HG02840 (cell line): ENCODE measurements at regions not wholly inside any gene's neighbourhood (a gene's known extent, or its start where the extent isn't known, plus 50 kb on each side); places are given as distances from the start of the nearest gene placed in this dataset.
"Not testable (repeated sequence)": the region's sequence is repeated elsewhere in the genome, so short reads cannot be mapped to it uniquely, and the experiment has no call there.

Experiments used
- ATAC-seq: cut with Tn5 transposase; IDR thresholded peaks from one replicate; pipeline ENCODE4 v1.9.1; 2021; ENCODE audit warnings: mild to moderate bottlenecking, moderate library complexity, moderate number of reproducible peaks; ENCODE audit not compliant: unreplicated experiment, low FRiP score

- ATAC-seq, result not testable (repeated sequence)
Observed at GRCh38 chr9:626114-626513, 215.4 kb upstream of the DMRT1 start.

- no peak for ATAC-seq
Observed at GRCh38 chr9:626596-626995, 214.9 kb upstream of the DMRT1 start.

- ATAC-seq, result no peak
Observed at GRCh38 chr9:627336-627970, 214.0 kb upstream of the DMRT1 start.

GRCh38 chr9:629146-629545, 212.4 kb upstream of the DMRT1 start:
- ATAC-seq, result no peak

GRCh38 chr9:630817-631216, 210.7 kb upstream of the DMRT1 start:
- no peak for ATAC-seq

- ATAC-seq, result no peak
Observed at GRCh38 chr9:631596-631995, 209.9 kb upstream of the DMRT1 start.

GRCh38 chr9:633461-633860, 208.0 kb upstream of the DMRT1 start:
- ATAC-seq, result no peak

GRCh38 chr9:636931-637591, 204.4 kb upstream of the DMRT1 start:
- ATAC-seq, result no peak

GRCh38 chr9:638152-638551, 203.3 kb upstream of the DMRT1 start:
- ATAC-seq, result no peak

GRCh38 chr9:642014-642413, 199.5 kb upstream of the DMRT1 start:
- ATAC-seq, result no peak

GRCh38 chr9:643966-644365, 197.5 kb upstream of the DMRT1 start:
- no peak for ATAC-seq

GRCh38 chr9:647522-647921, 194.0 kb upstream of the DMRT1 start:
- ATAC-seq, result no peak

GRCh38 chr9:649128-650074, 192.1 kb upstream of the DMRT1 start:
- no peak for ATAC-seq

GRCh38 chr9:650362-650761, 191.1 kb upstream of the DMRT1 start:
- no peak for ATAC-seq

- no peak for ATAC-seq
Observed at GRCh38 chr9:651371-651770, 190.1 kb upstream of the DMRT1 start.

- ATAC-seq, result no peak
Observed at GRCh38 chr9:652914-653313, 188.6 kb upstream of the DMRT1 start.

GRCh38 chr9:653421-653820, 188.1 kb upstream of the DMRT1 start:
- no peak for ATAC-seq

GRCh38 chr9:653856-654387, 187.6 kb upstream of the DMRT1 start:
- ATAC-seq, result no peak

- no peak for ATAC-seq
Observed at GRCh38 chr9:655875-656274, 185.6 kb upstream of the DMRT1 start.

- no peak for ATAC-seq
Observed at GRCh38 chr9:656926-657568, 184.4 kb upstream of the DMRT1 start.

GRCh38 chr9:659286-659685, 182.2 kb upstream of the DMRT1 start:
- no peak for ATAC-seq
